ENCODE measurements at regions not wholly inside any gene's neighbourhood (a gene's known extent, or its start where the extent isn't known, plus 50 kb on each side); places are given as distances from the start of the nearest gene placed in this dataset.

DNA sequence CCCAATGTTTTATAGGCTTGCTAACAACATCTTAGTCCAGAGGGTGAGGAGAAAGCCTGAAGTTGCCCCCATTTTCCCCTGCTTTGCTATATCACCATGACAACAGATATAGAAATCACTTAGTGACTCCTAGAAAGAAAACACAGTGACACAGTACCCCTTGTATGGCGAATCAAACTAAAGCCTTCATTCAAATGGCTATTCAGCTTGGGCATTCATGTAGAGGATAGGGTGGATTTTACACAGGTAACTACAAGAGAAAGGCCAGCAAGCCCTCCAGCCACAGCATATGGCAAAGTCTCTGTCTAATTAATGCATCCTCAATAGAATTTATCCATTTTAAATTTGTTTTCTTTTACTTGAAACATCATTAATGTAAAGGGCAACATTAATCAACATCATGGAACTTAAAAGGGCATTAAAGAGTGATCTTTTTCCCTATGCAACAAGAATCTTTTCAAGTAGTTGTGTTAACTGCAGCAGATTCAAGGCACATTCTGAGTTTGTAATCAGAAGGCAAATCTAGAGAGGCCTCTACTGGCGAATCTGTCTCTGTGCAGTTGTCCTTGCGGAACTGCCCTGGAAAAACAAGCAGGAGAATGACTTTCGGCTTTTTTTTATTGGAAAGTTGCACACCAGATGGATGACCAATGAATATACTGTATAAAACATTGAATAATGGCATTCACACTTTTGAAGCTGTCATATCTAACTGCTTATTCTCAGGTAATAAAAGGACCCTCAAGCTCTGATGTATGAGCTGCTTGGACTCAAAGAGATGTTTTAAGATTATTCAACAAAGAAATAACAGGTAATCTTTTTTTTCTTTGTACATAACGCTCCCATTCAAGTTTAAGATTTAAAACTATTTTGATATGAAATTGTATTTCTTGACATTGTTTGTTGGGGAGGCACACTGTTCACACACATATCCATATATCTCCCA lies 621.7 kb upstream of the AGTR1 start:
- peak; percentile 80 for DNase-seq (ENCODE audit: low read depth)
- TF ChIP-seq, protein P1, sequence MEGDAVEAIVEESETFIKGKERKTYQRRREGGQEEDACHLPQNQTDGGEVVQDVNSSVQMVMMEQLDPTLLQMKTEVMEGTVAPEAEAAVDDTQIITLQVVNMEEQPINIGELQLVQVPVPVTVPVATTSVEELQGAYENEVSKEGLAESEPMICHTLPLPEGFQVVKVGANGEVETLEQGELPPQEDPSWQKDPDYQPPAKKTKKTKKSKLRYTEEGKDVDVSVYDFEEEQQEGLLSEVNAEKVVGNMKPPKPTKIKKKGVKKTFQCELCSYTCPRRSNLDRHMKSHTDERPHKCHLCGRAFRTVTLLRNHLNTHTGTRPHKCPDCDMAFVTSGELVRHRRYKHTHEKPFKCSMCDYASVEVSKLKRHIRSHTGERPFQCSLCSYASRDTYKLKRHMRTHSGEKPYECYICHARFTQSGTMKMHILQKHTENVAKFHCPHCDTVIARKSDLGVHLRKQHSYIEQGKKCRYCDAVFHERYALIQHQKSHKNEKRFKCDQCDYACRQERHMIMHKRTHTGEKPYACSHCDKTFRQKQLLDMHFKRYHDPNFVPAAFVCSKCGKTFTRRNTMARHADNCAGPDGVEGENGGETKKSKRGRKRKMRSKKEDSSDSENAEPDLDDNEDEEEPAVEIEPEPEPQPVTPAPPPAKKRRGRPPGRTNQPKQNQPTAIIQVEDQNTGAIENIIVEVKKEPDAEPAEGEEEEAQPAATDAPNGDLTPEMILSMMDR (IDR thresholded peaks at IDR 0.05; ENCODE audit: insufficient read depth, low read length) = peak; percentile 92
- no peak overlapping the region for H3K4me3 ChIP-seq (ENCODE audit: low read depth, low read length)

DNA sequence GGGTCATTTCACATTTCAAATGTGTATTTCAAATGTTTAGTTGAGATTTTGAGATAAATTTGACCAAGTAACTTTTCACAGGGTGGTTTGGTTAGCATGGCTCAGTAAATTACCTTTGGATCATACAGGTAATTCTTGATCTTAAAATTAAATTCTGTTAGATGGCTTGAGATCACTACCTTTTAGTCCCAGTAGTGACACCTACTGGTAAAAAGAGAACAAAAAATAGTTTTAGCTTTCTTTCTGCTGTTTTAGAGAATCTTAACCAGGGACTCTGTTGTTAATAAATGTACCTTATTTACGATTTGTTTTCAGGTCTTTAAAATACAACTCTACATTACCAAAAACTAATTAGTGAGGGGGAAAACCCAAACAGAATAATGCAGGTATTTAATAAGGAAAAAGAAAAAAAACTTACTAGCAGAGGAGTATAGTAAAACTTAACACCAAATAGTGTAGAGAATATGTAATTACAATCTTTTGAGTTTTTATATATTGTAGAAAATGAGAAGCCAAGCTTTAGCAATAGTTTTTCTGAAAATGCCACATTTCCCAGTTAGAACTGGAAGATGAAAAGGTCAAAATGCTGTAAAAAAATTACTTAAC lies 620.3 kb upstream of the AGTR1 start:
- TF ChIP-seq, protein P1 (IDR thresholded peaks at IDR 0.05; ENCODE audit: insufficient read depth, low read length) = peak; percentile 60
- peak; percentile 52 for DNase-seq (ENCODE audit: low read depth)

DNA sequence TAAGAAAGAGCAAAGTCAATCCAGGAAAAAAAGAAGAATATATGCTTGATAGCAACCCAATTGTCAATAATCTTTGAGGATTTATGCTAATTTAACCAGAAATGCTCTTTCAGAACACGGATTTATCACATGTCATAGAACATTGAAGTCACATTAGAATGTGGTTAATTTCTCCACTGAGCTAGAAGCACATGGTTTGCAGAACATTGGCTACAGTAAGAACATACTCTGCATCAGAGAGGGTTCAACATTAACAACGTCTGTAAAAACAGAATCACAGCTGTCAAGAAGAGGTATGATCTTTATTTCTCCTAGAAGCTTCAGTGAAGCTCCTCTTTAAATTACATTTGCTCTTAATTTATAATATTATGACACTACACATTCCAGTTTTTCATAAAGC lies 619.7 kb upstream of the AGTR1 start:
- no peak for DNase-seq (ENCODE audit: low read depth)
- TF ChIP-seq, protein P1 (IDR thresholded peaks at IDR 0.05; ENCODE audit: insufficient read depth, low read length) = no peak
- no peak overlapping the region for H3K4me3 ChIP-seq (ENCODE audit: low read depth, low read length)

More for the DNA sequence above, 620.3 kb upstream of the AGTR1 start:
- no peak overlapping the region for H3K4me3 ChIP-seq (ENCODE audit: low read depth, low read length)

DNA sequence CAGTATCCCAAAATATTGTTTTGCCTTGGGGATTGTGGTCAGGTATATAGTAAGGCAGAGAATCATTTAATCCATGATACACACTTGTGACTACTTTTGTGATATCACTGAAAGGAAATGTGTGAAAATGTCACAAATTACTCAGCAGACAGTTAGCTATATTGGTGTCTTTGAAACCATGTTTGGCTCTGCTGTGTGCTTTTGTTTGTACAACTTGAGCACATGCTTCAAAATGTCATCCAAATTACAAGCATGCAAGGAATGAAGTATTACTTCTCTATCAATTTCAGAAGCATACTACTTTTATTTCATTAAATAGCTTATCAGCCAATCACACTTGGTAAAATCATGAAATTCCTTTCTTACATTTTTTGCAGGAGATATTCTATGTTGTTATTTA lies 619.0 kb upstream of the AGTR1 start:
- TF ChIP-seq, protein P1 (IDR thresholded peaks at IDR 0.05; ENCODE audit: insufficient read depth, low read length) = no peak
- H3K4me3 ChIP-seq (ENCODE audit: low read depth, low read length) = no peak overlapping the region
- no peak for DNase-seq (ENCODE audit: low read depth)

DNA sequence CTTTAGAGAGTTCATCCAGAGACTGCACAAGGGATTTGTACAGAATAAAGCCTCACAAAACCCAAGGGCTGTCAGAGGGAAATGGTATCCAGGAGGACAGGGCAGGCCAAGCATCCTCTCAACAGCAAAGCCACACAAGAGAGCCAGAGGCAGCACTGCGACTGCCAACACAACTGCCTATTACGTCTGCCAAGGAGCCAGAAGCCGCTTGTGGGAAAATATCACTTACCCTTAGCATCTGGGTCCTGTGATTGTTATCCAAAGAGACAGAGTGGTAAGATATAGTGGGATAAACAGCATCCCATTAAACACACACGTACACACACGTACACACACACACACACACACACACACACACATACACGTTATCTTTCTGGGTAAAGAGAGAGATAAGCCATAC lies 618.3 kb upstream of the AGTR1 start:
- TF ChIP-seq, protein P1 (IDR thresholded peaks at IDR 0.05; ENCODE audit: insufficient read depth, low read length) = no peak
- H3K4me3 ChIP-seq (ENCODE audit: low read depth, low read length) = no peak overlapping the region
- DNase-seq (ENCODE audit: low read depth) = peak; percentile 36

DNA sequence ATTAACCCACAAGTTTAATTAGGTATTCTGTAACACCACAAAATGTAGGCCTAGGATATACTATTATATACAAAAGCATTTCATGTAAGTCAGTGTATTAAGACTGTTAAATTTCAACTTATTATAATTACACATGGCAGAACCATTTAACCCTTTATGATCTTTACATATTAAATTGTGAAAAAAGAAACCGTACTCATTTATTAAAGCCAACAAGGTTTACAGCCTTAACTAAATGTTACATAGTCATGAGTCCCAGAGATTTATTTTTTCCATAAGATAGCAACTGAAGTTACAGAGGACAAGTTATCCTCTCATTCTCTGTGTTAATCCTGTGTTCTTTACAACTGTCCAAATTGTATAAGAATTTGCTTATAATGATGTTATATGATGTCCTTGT lies 615.8 kb upstream of the AGTR1 start:
- DNase-seq (ENCODE audit: low read depth) = no peak
- TF ChIP-seq, protein P1 (IDR thresholded peaks at IDR 0.05; ENCODE audit: insufficient read depth, low read length) = no peak
- H3K4me3 ChIP-seq (ENCODE audit: low read depth, low read length) = no peak overlapping the region

All from fibroblast of the aortic adventitia (primary cell).